Retinal pigment epithelial cell (primary cell): ENCODE measurements at regions not wholly inside any gene's neighbourhood (a gene's known extent, or its start where the extent isn't known, plus 50 kb on each side); places are given as distances from the start of the nearest gene placed in this dataset.

ENCODE experiments used
- DNase-seq: peaks from one replicate; pipeline ENCODE4 v3.0.0-alpha.2; 2010; ENCODE audit warnings: low read depth
- H3K4me3 ChIP-seq: 2 replicates; pipeline ENCODE4 v1.5.1; 2011; ENCODE audit warnings: mild to moderate bottlenecking, low read length, control low read depth, moderate library complexity
- TF ChIP-seq, protein P1 (sequence below): conservative IDR thresholded peaks from 2 replicates; pipeline ENCODE4 v1.5.1; 2011; ENCODE audit warnings: low read depth, low read length, control low read depth, inconsistent platforms

DNA sequence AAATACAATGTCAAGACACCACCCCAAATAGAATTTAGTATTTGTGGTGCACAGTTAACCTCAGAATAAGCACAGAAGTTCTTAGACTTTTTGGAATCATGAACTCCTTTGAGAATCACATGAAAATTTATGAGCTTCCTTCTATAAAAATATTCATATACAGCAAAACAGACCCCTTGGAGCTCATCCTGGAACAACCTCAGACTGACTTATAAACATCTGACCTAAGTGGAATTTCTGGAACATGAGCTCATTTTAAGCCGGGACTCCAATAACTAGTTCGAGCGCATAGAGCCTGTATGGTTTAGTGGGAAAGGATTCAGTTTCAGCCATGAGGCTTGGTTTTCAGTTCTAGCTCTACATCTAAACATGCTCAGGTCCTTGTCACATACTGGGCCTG lies 192.3 kb downstream of the DEPDC1B start:
- no peak overlapping the region for H3K4me3 ChIP-seq
- DNase-seq: no peak
- TF ChIP-seq, protein P1, sequence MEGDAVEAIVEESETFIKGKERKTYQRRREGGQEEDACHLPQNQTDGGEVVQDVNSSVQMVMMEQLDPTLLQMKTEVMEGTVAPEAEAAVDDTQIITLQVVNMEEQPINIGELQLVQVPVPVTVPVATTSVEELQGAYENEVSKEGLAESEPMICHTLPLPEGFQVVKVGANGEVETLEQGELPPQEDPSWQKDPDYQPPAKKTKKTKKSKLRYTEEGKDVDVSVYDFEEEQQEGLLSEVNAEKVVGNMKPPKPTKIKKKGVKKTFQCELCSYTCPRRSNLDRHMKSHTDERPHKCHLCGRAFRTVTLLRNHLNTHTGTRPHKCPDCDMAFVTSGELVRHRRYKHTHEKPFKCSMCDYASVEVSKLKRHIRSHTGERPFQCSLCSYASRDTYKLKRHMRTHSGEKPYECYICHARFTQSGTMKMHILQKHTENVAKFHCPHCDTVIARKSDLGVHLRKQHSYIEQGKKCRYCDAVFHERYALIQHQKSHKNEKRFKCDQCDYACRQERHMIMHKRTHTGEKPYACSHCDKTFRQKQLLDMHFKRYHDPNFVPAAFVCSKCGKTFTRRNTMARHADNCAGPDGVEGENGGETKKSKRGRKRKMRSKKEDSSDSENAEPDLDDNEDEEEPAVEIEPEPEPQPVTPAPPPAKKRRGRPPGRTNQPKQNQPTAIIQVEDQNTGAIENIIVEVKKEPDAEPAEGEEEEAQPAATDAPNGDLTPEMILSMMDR: no peak

DNA sequence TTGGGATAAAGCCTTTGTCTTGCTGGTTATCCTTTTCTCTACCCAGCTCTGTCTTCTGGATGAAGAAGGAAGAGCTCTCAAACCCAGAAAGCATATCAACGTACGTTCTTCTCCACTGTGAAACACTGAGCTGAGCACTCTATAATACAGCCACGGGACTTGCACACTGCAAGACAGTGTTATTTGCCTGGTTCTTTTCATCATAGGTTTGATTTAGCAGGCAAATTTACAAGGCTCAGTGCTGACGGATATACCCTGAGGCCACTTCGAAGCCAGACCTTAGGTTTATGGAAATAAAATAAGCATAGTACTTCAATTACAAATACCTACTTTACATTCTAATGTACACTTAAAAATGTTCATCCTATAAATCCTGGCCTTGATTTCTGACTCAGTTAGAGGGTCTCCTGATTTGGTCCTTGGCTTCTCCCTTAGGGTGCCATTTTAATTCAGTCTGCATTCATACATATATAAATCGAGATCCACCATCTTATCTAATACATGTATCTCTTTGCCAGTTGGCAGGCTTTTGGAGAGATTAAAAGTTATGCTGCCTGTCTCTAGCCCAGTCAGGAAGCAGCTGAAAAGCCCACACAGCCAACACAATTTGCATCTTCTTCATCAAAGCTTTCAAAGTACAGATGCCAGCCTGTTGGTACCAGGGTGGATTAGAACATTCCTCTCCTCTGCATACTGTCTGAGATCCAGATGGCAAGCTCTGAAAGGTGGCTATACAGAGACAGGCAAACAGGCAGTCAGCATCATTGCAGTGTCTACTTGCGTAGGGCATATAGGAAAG lies 194.4 kb downstream of the DEPDC1B start:
- DNase-seq: no peak
- no peak overlapping the region for H3K4me3 ChIP-seq
- TF ChIP-seq, protein P1: no peak

DNA sequence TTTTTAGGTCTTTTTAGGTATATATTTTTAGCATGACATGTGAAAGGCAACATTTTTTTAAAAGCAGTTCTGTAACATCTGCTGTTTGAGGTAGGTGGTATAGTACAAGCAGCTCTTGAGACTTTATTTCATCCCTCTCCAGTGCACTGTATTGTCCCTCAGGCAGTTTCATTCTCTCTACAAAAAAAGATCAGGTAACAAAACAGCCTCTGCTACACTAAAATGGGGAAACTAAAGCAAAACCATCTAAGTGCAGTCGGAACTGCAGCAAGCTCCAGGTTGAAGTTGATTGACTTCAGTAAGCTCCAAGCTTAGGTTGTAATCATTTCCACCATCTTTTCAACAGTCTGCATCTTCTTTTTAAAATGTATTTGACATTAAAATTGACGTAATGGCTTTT lies 195.6 kb downstream of the DEPDC1B start:
- H3K4me3 ChIP-seq: no peak overlapping the region
- TF ChIP-seq, protein P1: no peak
- DNase-seq: no peak

- no peak overlapping the region for H3K4me3 ChIP-seq
- TF ChIP-seq, protein P1: no peak
- DNase-seq: no peak
Observed at GRCh38 chr5:60503771-60504170, 196.2 kb downstream of the DEPDC1B start.

DNA sequence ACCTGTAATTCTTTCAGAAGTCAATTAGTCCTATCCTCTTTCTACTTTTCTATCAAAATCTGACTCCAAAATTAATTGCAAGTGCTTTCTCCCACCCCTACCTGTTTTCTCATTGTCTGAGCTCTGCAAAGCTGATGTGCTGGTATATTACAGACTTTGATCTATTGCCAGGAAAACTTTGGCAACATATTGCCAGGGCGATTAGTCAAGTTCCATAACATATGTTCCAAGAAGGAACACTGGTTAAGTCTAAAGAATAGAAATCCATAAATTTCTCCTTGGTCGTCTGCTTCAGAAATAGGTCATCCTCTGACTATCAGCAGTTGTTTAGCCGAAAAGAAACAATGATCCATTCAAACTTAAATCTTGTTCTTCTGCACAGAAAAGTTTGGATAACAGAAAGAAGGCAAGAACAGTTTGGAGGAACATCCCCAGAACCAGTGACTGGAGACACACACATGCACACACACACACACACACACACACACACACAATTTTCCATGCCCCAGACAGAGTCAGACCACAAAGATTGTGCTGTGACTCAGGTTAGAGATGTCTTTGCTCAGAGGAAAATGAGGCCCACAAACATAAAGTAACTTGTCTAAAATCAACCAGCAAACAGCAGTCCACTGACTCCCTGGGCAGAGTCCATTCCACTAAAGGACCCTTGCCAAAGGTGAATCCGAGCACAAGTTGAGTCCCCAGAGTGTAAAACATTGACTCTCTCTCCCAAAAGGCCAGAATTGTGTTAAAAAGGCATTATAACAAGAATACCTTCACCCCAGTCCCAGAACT lies 202.1 kb downstream of the DEPDC1B start:
- no peak for DNase-seq
- no peak overlapping the region for H3K4me3 ChIP-seq
- TF ChIP-seq, protein P1: no peak

DNA sequence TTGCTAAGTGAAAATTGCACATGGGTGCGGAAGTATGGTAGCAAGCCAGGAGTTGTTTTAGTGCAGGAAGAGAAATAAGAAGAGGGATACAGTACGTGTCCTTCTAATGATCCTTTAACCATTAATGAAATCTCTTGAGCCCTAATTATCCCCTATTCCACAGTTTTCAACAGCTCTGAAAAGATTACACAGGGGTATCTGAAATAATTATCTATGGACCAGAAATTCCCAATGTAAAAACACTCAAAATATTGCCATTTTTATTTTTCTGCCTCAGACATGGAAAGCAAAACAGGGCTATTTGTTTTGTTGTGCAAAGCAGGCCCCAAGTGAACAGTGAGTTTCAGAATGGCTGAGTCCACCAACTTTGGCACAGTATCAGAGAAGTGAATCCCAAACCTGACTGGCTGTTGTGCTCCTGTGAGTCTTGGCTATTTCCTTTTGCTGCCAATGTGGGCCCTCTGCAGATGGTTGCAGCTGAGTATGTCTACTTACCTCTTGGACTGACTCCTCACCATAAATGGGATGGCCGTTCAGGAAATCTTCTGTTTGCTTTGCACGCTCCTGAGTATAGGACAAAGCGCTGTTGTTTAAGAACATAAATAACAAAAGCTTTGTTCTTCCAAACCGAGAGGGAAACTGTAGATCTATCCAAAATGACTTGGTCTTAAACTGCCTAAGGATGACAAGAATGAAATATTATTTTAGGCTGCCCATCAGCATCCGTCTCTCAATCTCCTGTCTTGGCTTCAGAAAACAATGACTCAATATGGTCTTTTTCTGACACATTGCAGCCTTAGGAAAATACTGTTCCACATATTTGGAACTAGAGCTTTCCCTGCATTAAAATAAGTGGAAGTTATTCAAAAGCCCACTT lies 204.1 kb downstream of the DEPDC1B start:
- H3K4me3 ChIP-seq: no peak overlapping the region
- TF ChIP-seq, protein P1: no peak
- no peak for DNase-seq
